Loucy (cell line): ENCODE measurements at regions not wholly inside any gene's neighbourhood (a gene's known extent, or its start where the extent isn't known, plus 50 kb on each side); places are given as distances from the start of the nearest gene placed in this dataset.
A peak's percentile ranks its signal among the peaks of the same experiment; 100 is the strongest.

ENCODE experiments used
- H2AFZ ChIP-seq: fragments of 200-600 bp; sonication (generic); 2 replicates; pipeline ENCODE4 v1.6.0; 2016; ENCODE audit warnings: antibody characterized with exemption, mild to moderate bottlenecking, low read length, moderate library complexity
- H3F3A ChIP-seq: fragments of 200-600 bp; 2 replicates; pipeline ENCODE4 v1.6.0; 2016; ENCODE audit warnings: antibody characterized with exemption, low read depth, mild to moderate bottlenecking
- H3K27me3 ChIP-seq: fragments of 200-600 bp; sonication (generic); 2 replicates; pipeline ENCODE4 v1.6.1; 2014; ENCODE audit warnings: low read length, mild to moderate bottlenecking; ENCODE audit not compliant: insufficient read depth, poor library complexity, severe bottlenecking
- H3K36me3 ChIP-seq: fragments of 200-600 bp; sonication (generic); 2 replicates; pipeline ENCODE4 v1.6.1; 2016; ENCODE audit warnings: low read length; ENCODE audit not compliant: insufficient read depth
- H3K4me1 ChIP-seq: fragments of 200-600 bp; sonication (generic); 2 replicates; pipeline ENCODE4 v1.5.1; 2014; ENCODE audit warnings: low read length, mild to moderate bottlenecking; ENCODE audit not compliant: insufficient read depth, poor library complexity, severe bottlenecking
- H3K4me2 ChIP-seq: fragments of 200-600 bp; sonication (generic); 2 replicates; pipeline ENCODE4 v1.6.0; 2014; ENCODE audit warnings: antibody characterized with exemption, low read length, low read depth, mild to moderate bottlenecking; ENCODE audit not compliant: poor library complexity, severe bottlenecking
- H3K4me3 ChIP-seq: fragments of 200-600 bp; sonication (generic); 2 replicates; pipeline ENCODE4 v1.5.1; 2014; ENCODE audit warnings: low read length, mild to moderate bottlenecking, mixed read lengths; ENCODE audit not compliant: poor library complexity, severe bottlenecking
- H3K79me2 ChIP-seq: fragments of 200-600 bp; sonication (generic); 2 replicates; pipeline ENCODE4 v1.6.1; 2014; ENCODE audit warnings: low read length; ENCODE audit not compliant: insufficient read depth
- H3K9ac ChIP-seq: fragments of 200-600 bp; sonication (generic); 2 replicates; pipeline ENCODE4 v1.6.0; 2014; ENCODE audit warnings: mild to moderate bottlenecking, low read depth, low read length, moderate library complexity; ENCODE audit not compliant: poor library complexity, severe bottlenecking
- H3K9me2 ChIP-seq: fragments of 200-600 bp; sonication (generic); replicated peaks from 2 replicates; pipeline ENCODE4 v1.6.1; 2016; ENCODE audit warnings: low read depth, low read length, mixed read lengths
- H3K9me3 ChIP-seq: fragments of 200-600 bp; sonication (generic); 2 replicates; pipeline ENCODE4 v1.6.1; 2014; ENCODE audit warnings: mild to moderate bottlenecking, antibody characterized with exemption, low read length, low read depth; ENCODE audit not compliant: insufficient read depth
- H4K20me1 ChIP-seq: fragments of 200-600 bp; sonication (generic); 2 replicates; pipeline ENCODE4 v1.6.0; 2014; ENCODE audit warnings: antibody characterized with exemption, low read length, mild to moderate bottlenecking; ENCODE audit not compliant: insufficient read depth, poor library complexity, severe bottlenecking
- EZH2phosphoT487 ChIP-seq: fragments of 200-600 bp; IDR thresholded peaks from 2 replicates; pipeline ENCODE4 v1.6.1; 2018; ENCODE audit warnings: antibody characterized with exemption, mild to moderate bottlenecking, moderate library complexity, borderline replicate concordance
- TF ChIP-seq, protein P1 (sequence below): fragments of 200-600 bp; sonication (generic); conservative IDR thresholded peaks from 2 replicates; pipeline ENCODE4 v1.5.1; 2014; ENCODE audit warnings: mild to moderate bottlenecking, antibody characterized with exemption, low read length

DNA sequence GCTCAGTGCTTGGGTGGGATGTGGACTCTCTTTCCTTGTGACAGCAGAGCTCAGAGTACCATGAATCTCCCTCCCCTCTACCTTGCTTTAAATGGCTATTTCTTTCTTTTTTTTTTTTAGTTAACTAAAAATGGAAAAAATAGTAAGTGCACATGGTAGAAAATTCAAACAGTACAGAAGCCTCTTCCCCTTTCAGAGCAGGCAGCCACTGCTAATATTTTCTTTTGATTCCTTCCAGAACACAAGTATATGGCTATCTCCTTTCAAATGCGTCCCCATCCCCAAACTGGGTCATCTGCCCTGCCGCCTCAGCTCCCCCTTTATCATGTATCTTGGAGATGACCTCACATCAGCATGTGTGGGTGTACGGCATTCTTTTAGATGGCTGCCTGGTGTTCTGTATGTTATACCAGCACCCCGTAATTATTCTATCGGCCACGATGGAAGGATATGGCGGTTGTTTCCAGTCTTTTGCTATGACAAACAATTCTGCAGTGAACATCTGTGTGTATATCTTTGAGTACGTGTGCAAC is 70.5 kb upstream of the DLX2 start:
- Histone ChIP-seq H3K9ac (no peak overlapping the region), H3K36me3 (no peaks in the 10 kb centered on the region), H3F3A (peaks cover 3% of the 10 kb centered on the region; the same call in 1 of the 2 replicates), H3K27me3 (no peaks in the 10 kb centered on the region), H3K9me3 (no peaks in the 10 kb centered on the region), H3K4me2 (peak overlapping the region; percentile 84), H3K4me3 (peak overlapping the region; percentile 73), H3K79me2 (no peaks in the 10 kb centered on the region), H4K20me1 (no peaks in the 10 kb centered on the region), H3K9me2 (no peaks in the 10 kb centered on the region), H3K4me1 (peaks cover 7% of the 10 kb centered on the region), H2AFZ (no peak overlapping the region)
- TF ChIP-seq, protein P1, sequence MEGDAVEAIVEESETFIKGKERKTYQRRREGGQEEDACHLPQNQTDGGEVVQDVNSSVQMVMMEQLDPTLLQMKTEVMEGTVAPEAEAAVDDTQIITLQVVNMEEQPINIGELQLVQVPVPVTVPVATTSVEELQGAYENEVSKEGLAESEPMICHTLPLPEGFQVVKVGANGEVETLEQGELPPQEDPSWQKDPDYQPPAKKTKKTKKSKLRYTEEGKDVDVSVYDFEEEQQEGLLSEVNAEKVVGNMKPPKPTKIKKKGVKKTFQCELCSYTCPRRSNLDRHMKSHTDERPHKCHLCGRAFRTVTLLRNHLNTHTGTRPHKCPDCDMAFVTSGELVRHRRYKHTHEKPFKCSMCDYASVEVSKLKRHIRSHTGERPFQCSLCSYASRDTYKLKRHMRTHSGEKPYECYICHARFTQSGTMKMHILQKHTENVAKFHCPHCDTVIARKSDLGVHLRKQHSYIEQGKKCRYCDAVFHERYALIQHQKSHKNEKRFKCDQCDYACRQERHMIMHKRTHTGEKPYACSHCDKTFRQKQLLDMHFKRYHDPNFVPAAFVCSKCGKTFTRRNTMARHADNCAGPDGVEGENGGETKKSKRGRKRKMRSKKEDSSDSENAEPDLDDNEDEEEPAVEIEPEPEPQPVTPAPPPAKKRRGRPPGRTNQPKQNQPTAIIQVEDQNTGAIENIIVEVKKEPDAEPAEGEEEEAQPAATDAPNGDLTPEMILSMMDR, result no peak
- TF ChIP-seq EZH2phosphoT487, result no peak

DNA sequence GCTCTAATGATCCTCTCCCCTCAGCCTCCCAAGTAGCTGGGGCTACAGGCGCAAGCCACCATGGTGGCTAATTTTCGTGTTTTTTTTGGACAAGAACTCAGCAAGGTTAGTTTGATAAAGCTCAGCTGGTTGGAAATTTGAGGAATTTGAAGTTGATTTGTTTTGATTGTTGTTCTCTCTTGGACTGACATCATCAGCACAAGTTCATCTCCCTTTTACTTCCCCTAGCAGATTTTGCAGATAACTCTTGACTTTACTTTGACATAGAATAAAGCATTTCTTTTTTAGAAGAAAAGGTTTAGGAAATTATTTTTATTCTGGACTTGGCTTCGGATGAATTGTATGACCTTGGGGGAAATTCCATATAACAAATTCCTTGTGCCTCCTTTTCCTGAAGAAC is 74.9 kb upstream of the DLX2 start:
- H3K4me3 ChIP-seq, result no peak overlapping the region
- H3K36me3 ChIP-seq, result no peaks in the 10 kb centered on the region
- no peak overlapping the region for H3K4me2 ChIP-seq
- no peaks in the 10 kb centered on the region for H3K79me2 ChIP-seq
- H3K9ac ChIP-seq, result no peak overlapping the region
- no peaks in the 10 kb centered on the region for H3K9me3 ChIP-seq
- TF ChIP-seq, protein P1, result no peak
- no peak for TF ChIP-seq EZH2phosphoT487
- peaks cover 3% of the 10 kb centered on the region; the same call in 1 of the 2 replicates for H3F3A ChIP-seq
- H3K4me1 ChIP-seq, result peaks cover 14% of the 10 kb centered on the region
- H3K27me3 ChIP-seq, result no peaks in the 10 kb centered on the region
- H4K20me1 ChIP-seq, result no peaks in the 10 kb centered on the region
- no peak overlapping the region for H2AFZ ChIP-seq
- H3K9me2 ChIP-seq, result no peaks in the 10 kb centered on the region

DNA sequence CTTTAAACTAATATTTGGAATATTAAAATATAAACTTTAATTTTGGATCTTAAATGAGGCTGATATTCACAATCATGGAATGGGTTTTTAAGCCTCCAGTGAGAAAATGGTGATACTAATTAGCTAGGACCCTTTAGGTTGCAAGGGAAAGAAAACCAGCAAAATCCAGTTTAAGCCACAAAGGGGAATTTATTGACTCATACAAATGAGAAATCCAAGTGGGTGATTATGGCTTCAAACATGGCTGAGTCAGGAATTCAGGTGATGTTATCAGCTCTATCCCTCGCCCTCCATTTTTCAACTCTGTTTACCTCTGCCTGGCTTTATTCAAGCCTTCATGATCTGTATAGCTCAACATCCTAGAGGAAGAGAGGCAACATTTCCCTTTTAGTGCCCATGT is 75.3 kb upstream of the DLX2 start:
- Histone ChIP-seq H3K4me2 (no peak overlapping the region), H3K27me3 (no peaks in the 10 kb centered on the region), H3K4me3 (no peak overlapping the region), H4K20me1 (no peaks in the 10 kb centered on the region), H3K36me3 (no peaks in the 10 kb centered on the region), H2AFZ (no peak overlapping the region), H3K9me2 (no peaks in the 10 kb centered on the region), H3K79me2 (no peaks in the 10 kb centered on the region), H3K9ac (no peak overlapping the region), H3K4me1 (peaks cover 14% of the 10 kb centered on the region), H3K9me3 (no peaks in the 10 kb centered on the region), H3F3A (peaks cover 3% of the 10 kb centered on the region; the same call in 1 of the 2 replicates)
- TF ChIP-seq, protein P1, result no peak
